ENCODE measurements at regions not wholly inside any gene's neighbourhood (a gene's known extent, or its start where the extent isn't known, plus 50 kb on each side); places are given as distances from the start of the nearest gene placed in this dataset.

- TF ChIP-seq ZNF512B (CRISPR knock-in tag; IDR thresholded peaks at IDR 0.05; ENCODE audit: borderline replicate concordance) (no peak), RAD51 (IDR thresholded peaks at IDR 0.05; ENCODE audit: borderline replicate concordance) (no peak), HOXD1 (CRISPR knock-in tag; IDR thresholded peaks at IDR 0.05) (no peak), ZNF597 (CRISPR knock-in tag; IDR thresholded peaks at IDR 0.05) (no peak), KDM3A (CRISPR knock-in tag; IDR thresholded peaks at IDR 0.05; ENCODE audit: low read depth) (no peak)
These were observed 272.7 kb upstream of the MGMT start (continued) for GRCh38 chr10:129194181-129194870.

- CTCF ChIA-PET (ENCODE audit: low intra/inter-chr PET ratio, low total read pairs) = no interaction called here
- no peak for DNase-seq (ENCODE audit: low spot score)
- H3K36me3 ChIP-seq (replicated peaks in 1 of 2; ENCODE audit: control insufficient read depth in 1 of 2, insufficient read depth in 2 of 2, low read length in 2 of 2) = no peaks in the 10 kb centered on the region
- no peaks in the 10 kb centered on the region for H4K20me1 ChIP-seq (ENCODE audit: insufficient read depth, low read length)
- in situ Hi-C loops (cut with HindIII; ENCODE audit: extremely low pct_ligation_motif_present, low pct_unique_long_range_greater_than_20kb) (no loop called here), intact Hi-C loops (cut with micrococcal nuclease; ENCODE audit: unreplicated experiment) (no loop called here)
- H3K79me2 ChIP-seq (ENCODE audit: insufficient read depth, low read length) = no peaks in the 10 kb centered on the region
- H3K9me3 ChIP-seq (ENCODE audit: low read length) = no peaks in the 10 kb centered on the region
- H2AFZ ChIP-seq (ENCODE audit: low read length) = no peak overlapping the region
- no peak for ATAC-seq
- 0% methylated on average over 2 of the region's 2 CpGs for WGBS (ENCODE audit: low lambda C conversion rate)
- no peak overlapping the region for H3K4me2 ChIP-seq (ENCODE audit: low read depth, low read length)
- H3K4me3 ChIP-seq (replicated peaks in 1 of 3; ENCODE audit: insufficient read depth in 1 of 3, low read depth in 2 of 3, low read length in 3 of 3) = no peak overlapping the region
- H3K27me3 ChIP-seq (ENCODE audit: control insufficient read depth in 1 of 2, insufficient read depth in 2 of 2, low read length in 2 of 2) = no peaks in the 10 kb centered on the region
- POLR2A ChIA-PET = no interaction called here
- no TSS peak for BruUV-seq (replicated peaks)
- no peak overlapping the region for H3K27ac ChIP-seq (ENCODE audit: extremely low read length, insufficient read depth, low read length)
- H3K4me1 ChIP-seq (ENCODE audit: insufficient read depth, low read length) = no peaks in the 10 kb centered on the region
- H3K9ac ChIP-seq (ENCODE audit: insufficient read depth, low read depth, low read length) = no peak overlapping the region
- no peak for FAIRE-seq
- TF ChIP-seq ARHGAP35 (CRISPR knock-in tag; IDR thresholded peaks at IDR 0.05; ENCODE audit: borderline replicate concordance) = no peak
- no peak for TF ChIP-seq ZNF709 (CRISPR knock-in tag; IDR thresholded peaks at IDR 0.05)
- no peak for TF ChIP-seq KDM4B (CRISPR knock-in tag; IDR thresholded peaks at IDR 0.05)
- TF ChIP-seq ZNF800 (CRISPR knock-in tag; IDR thresholded peaks at IDR 0.05) = no peak
- TF ChIP-seq BRD4 (CRISPR knock-in tag; IDR thresholded peaks at IDR 0.05) = no peak
- TF ChIP-seq ZNF558 (CRISPR knock-in tag; IDR thresholded peaks at IDR 0.05; ENCODE audit: borderline replicate concordance) = no peak
- TF ChIP-seq RORA (CRISPR knock-in tag; IDR thresholded peaks at IDR 0.05) = no peak
- no peak for TF ChIP-seq PHF21A (CRISPR knock-in tag; IDR thresholded peaks at IDR 0.05)
- TF ChIP-seq HNRNPUL1 (IDR thresholded peaks at IDR 0.05; ENCODE audit: low read depth, low read length) = no peak
- no peak for TF ChIP-seq PBX2 (CRISPR knock-in tag; IDR thresholded peaks at IDR 0.05)
- no peak for TF ChIP-seq NAIF1 (CRISPR knock-in tag; IDR thresholded peaks at IDR 0.05; ENCODE audit: borderline replicate concordance)
- no peak for TF ChIP-seq MXD3 (CRISPR knock-in tag; IDR thresholded peaks at IDR 0.05)
These were observed 267.2 kb upstream of the MGMT start for GRCh38 chr10:129199826-129200225.

Data from HepG2 (cell line).